Epithelial cell of proximal tubule (primary cell): ENCODE measurements at regions not wholly inside any gene's neighbourhood (a gene's known extent, or its start where the extent isn't known, plus 50 kb on each side); places are given as distances from the start of the nearest gene placed in this dataset.

Experiments
- DNase-seq: peaks from one replicate; pipeline ENCODE4 v3.0.0-alpha.2; 2011; ENCODE audit warnings: low read depth
- H3K4me3 ChIP-seq: 2 replicates; pipeline ENCODE4 v1.5.1; 2011; ENCODE audit warnings: low read depth, mild to moderate bottlenecking, low read length
- TF ChIP-seq, protein P1 (sequence below): conservative IDR thresholded peaks from 2 replicates; pipeline ENCODE4 v1.5.1; 2012; ENCODE audit warnings: low read depth, mild to moderate bottlenecking, low read length

DNA sequence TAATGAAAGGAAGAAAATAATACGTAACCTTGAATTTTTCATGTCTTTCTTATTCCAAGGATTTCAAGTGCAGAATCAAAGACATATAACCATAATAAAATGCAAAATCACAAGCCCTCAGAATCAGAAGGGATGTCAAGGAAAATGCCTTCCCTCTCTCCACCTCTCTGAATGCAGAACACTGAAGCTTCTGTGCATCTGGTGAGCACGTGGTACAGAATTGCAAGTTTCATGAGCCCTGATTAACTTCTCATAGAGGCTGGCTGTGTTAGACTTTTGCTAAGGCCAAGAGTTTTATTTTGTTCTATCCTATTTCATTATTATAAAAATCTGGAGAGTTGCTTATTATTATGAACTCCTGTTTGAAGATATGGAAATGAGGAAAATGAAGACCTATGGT is 533.7 kb upstream of the POM121L12 start:
- H3K4me3 ChIP-seq = no peak overlapping the region
- TF ChIP-seq, protein P1, sequence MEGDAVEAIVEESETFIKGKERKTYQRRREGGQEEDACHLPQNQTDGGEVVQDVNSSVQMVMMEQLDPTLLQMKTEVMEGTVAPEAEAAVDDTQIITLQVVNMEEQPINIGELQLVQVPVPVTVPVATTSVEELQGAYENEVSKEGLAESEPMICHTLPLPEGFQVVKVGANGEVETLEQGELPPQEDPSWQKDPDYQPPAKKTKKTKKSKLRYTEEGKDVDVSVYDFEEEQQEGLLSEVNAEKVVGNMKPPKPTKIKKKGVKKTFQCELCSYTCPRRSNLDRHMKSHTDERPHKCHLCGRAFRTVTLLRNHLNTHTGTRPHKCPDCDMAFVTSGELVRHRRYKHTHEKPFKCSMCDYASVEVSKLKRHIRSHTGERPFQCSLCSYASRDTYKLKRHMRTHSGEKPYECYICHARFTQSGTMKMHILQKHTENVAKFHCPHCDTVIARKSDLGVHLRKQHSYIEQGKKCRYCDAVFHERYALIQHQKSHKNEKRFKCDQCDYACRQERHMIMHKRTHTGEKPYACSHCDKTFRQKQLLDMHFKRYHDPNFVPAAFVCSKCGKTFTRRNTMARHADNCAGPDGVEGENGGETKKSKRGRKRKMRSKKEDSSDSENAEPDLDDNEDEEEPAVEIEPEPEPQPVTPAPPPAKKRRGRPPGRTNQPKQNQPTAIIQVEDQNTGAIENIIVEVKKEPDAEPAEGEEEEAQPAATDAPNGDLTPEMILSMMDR = no peak
- no peak for DNase-seq

DNA sequence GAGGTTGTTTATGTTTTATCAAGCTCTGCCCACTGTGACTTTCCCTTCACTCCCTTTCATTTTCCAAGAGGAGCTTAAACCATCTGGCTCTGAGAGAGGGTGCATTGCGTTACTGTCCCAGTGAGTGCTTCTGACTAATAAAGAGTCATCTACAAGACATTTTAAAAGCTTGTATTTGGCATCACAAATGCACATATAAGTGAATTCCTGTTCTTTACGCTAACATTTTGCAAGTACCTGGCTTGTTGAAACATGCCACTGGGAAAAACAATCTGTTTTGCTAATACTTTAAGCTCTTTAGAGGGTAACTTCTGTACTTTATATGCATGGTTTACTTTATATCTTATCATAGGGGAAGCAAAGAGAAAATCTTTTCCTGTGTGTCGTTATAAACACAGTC is 534.6 kb upstream of the POM121L12 start:
- TF ChIP-seq, protein P1 = no peak
- DNase-seq = no peak
- no peak overlapping the region for H3K4me3 ChIP-seq

DNA sequence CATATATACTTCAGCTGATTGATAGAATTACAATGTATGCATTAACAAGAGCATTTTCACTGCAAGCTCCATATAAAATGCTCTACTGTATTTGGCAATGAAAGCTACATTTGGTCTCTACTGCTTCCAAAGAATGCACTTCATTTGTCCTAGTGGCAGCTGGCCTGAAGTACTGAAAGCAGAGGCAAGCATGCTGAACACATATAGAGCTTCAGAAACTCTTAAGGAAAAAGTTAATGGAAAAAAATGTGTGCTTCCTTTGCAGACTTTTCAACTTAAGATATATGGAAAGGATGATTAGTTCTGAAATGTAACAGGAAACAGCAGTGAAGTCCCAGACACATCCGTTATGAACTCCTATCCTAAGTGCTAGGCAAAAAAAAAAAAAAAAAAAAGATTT is 537.1 kb upstream of the POM121L12 start:
- TF ChIP-seq, protein P1 = no peak
- H3K4me3 ChIP-seq = no peak overlapping the region
- DNase-seq = no peak

DNA sequence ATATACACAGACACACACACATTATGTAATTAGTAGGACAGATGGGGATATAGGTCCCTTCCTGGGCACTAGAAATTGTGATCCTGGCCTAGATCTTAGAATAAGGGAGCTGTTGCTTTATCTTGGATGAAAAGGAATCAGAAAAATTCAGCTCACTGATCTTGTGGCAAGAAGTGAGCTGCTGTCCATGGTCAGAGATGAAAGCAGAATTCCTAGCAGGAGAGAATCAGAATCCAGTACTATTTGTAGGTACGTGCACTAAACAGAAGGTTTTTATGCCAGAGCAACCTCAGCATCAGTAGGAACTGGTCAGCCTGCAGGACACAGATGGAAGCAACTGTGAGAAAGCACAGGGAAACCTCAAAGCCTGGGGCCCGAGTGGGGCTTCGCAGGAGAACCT is 549.2 kb upstream of the POM121L12 start:
- no peak overlapping the region for H3K4me3 ChIP-seq
- no peak for DNase-seq
- TF ChIP-seq, protein P1 = no peak

DNA sequence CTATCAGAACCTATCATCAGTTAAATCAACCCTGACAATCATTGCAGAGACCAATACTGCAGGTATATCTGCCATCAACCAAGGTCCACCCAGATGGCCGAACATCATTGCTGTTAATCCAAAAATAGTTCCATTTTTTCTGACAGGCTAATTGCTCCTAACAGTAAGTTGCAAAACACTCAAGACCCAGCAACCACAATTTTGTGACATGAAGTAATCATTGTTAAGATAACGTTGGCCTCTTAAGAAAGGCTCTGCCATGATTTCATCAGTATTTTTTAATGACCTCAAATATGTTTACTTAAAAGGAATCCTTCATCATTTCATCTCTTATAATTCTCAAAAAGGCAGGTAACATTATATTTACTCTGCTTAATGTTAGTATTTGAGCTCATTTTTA is 553.4 kb upstream of the POM121L12 start:
- TF ChIP-seq, protein P1 = no peak
- no peak overlapping the region for H3K4me3 ChIP-seq
- no peak for DNase-seq

DNA sequence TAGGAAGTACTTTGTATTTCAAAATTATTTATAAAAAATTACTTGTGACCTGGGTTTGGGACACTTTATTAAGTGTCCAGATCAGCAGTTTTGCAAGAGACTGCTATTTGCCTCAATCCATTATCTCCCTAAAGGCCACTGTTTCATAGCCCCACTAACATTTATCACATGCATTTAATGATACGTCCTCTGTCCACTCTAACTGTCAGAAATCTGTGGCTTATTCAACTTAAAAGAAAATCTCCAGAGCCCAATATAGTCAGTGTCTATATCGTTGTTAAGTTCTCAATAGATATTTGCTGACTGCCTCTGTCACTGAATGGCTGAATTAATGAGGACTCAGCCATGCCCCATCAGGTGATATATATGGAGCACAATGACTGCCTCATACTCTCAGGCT is 553.9 kb upstream of the POM121L12 start:
- TF ChIP-seq, protein P1 = no peak
- DNase-seq = no peak

DNA sequence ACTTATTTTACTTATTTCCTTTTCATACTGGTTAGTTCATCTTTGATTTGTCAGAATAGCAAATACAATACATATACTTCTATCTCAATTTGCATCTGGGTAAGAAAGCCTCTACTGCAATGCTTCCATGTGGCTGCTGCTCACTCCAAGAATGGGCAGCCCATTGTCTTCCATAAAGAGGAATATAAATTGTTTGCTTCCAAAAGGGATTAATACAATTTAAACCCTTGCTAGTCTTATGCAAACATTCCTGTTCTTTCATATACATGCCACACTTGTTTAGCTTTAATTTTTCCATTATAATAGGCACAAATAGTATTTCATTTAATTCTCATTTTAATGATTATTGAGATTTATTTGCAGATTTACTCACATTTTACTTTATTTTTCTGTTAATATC is 555.4 kb upstream of the POM121L12 start:
- no peak for DNase-seq
- H3K4me3 ChIP-seq = no peak overlapping the region
- TF ChIP-seq, protein P1 = no peak

More for the DNA sequence above, 553.9 kb upstream of the POM121L12 start:
- no peak overlapping the region for H3K4me3 ChIP-seq
